ENCODE measurements at regions not wholly inside any gene's neighbourhood (a gene's known extent, or its start where the extent isn't known, plus 50 kb on each side); places are given as distances from the start of the nearest gene placed in this dataset.

GRCh38 chr6:3957321-3957720, 108.1 kb downstream of the FAM50B start:
- H3K27me3 ChIP-seq, result no peaks in the 10 kb centered on the region
- DNase-seq (ENCODE audit: low spot score in 2 of 2), result no peak
- no peaks in the 10 kb centered on the region for H3K36me3 ChIP-seq
- H3K27ac ChIP-seq, result no peak overlapping the region
- H3K4me1 ChIP-seq, result no peaks in the 10 kb centered on the region
- no peak overlapping the region for H3K4me3 ChIP-seq
- TF ChIP-seq CTCF (IDR thresholded peaks at IDR 0.05), result no peak
- intact Hi-C loops (cut with DNase I), result no loop called here
- H3K9me3 ChIP-seq, result no peaks in the 10 kb centered on the region

- intact Hi-C loops (cut with DNase I), result no loop called here
These were observed 109.1 kb downstream of the FAM50B start for GRCh38 chr6:3958255-3958654.

GRCh38 chr6:3959385-3959784, 110.2 kb downstream of the FAM50B start:
- Histone ChIP-seq H3K4me1 (no peaks in the 10 kb centered on the region), H3K9me3 (no peaks in the 10 kb centered on the region), H3K27me3 (no peaks in the 10 kb centered on the region), H3K4me3 (no peak overlapping the region), H3K27ac (no peak overlapping the region), H3K36me3 (no peaks in the 10 kb centered on the region)
- TF ChIP-seq CTCF (IDR thresholded peaks at IDR 0.05), result no peak
- DNase-seq (ENCODE audit: low spot score in 2 of 2), result no peak
- intact Hi-C loops (cut with DNase I), result no loop called here

More at GRCh38 chr6:3958255-3958654, 109.1 kb downstream of the FAM50B start:
- TF ChIP-seq CTCF (IDR thresholded peaks at IDR 0.05), result no peak
- Histone ChIP-seq H3K27ac (no peak overlapping the region), H3K4me1 (no peaks in the 10 kb centered on the region), H3K9me3 (no peaks in the 10 kb centered on the region), H3K27me3 (no peaks in the 10 kb centered on the region), H3K36me3 (no peaks in the 10 kb centered on the region), H3K4me3 (no peak overlapping the region)
- no peak for DNase-seq (ENCODE audit: low spot score in 2 of 2)

- intact Hi-C loops (cut with DNase I), result no loop called here
- TF ChIP-seq CTCF (IDR thresholded peaks at IDR 0.05), result no peak
- no peaks in the 10 kb centered on the region for H3K36me3 ChIP-seq
- no peaks in the 10 kb centered on the region for H3K9me3 ChIP-seq
- no peak overlapping the region for H3K4me3 ChIP-seq
- no peak for DNase-seq (ENCODE audit: low spot score in 2 of 2)
- H3K27ac ChIP-seq, result no peak overlapping the region
- H3K4me1 ChIP-seq, result no peaks in the 10 kb centered on the region
- no peaks in the 10 kb centered on the region for H3K27me3 ChIP-seq
These were observed 111.7 kb downstream of the FAM50B start for GRCh38 chr6:3960754-3961361.

GRCh38 chr6:3961581-3962215, 112.5 kb downstream of the FAM50B start:
- no peaks in the 10 kb centered on the region for H3K36me3 ChIP-seq
- no peak for DNase-seq (ENCODE audit: low spot score in 2 of 2)
- H3K4me1 ChIP-seq, result no peaks in the 10 kb centered on the region
- no peaks in the 10 kb centered on the region for H3K27me3 ChIP-seq
- H3K27ac ChIP-seq, result no peak overlapping the region
- no peak overlapping the region for H3K4me3 ChIP-seq
- TF ChIP-seq CTCF (IDR thresholded peaks at IDR 0.05), result no peak
- no peaks in the 10 kb centered on the region for H3K9me3 ChIP-seq
- intact Hi-C loops (cut with DNase I), result no loop called here
